DND-41 (cell line): ENCODE measurements at regions not wholly inside any gene's neighbourhood (a gene's known extent, or its start where the extent isn't known, plus 50 kb on each side); places are given as distances from the start of the nearest gene placed in this dataset.

Source experiments
- ATAC-seq: fragments of 200-7000 bp; cut with Tn5 transposase; 3 replicates; pipeline ENCODE4 v1.9.1; 2021; ENCODE audit warnings: low read depth; ENCODE audit not compliant: insufficient read depth
- DNase-seq: peaks from one replicate; pipeline ENCODE4 v3.0.0-alpha.2; 2020
- H2AFZ ChIP-seq: 2 replicates; pipeline ENCODE4 v1.6.0; 2012; ENCODE audit warnings: low read depth, low read length
- H3K27ac ChIP-seq: 2 replicates; pipeline ENCODE4 v1.5.1; 2012; ENCODE audit warnings: low read length, inconsistent platforms
- H3K27me3 ChIP-seq: fragments of 200-600 bp; sonication (generic); 2 replicates; pipeline ENCODE4 v1.6.0; 2012; ENCODE audit warnings: low read length, mild to moderate bottlenecking, inconsistent platforms; ENCODE audit not compliant: insufficient read depth, poor library complexity
- H3K36me3 ChIP-seq: 2 replicates; pipeline ENCODE4 v1.5.1; 2012; ENCODE audit warnings: low read length, inconsistent platforms; ENCODE audit not compliant: insufficient read depth
- H3K4me1 ChIP-seq: 2 replicates; pipeline ENCODE4 v1.5.1; 2012; ENCODE audit warnings: mild to moderate bottlenecking, low read length; ENCODE audit not compliant: insufficient read depth
- H3K4me2 ChIP-seq: 2 replicates; pipeline ENCODE4 v1.6.0; 2012; ENCODE audit warnings: mild to moderate bottlenecking, moderate library complexity, low read length, inconsistent platforms; ENCODE audit not compliant: insufficient read depth
- H3K4me3 ChIP-seq, 2 experiments: fragments of 200-600 bp in 1 of 2; shearing (Covaris generic) in 1 of 2; 2 replicates each; pipeline ENCODE4 v1.5.1; 2012 to 2016; ENCODE audit warnings: inconsistent platforms in 2 of 2, low read length in 2 of 2, mild to moderate bottlenecking in 2 of 2, low read depth in 1 of 2, moderate library complexity in 1 of 2
- H3K79me2 ChIP-seq: 2 replicates; pipeline ENCODE4 v1.6.0; 2012; ENCODE audit warnings: low read length, inconsistent platforms; ENCODE audit not compliant: insufficient read depth
- H3K9ac ChIP-seq: 2 replicates; pipeline ENCODE4 v1.6.0; 2012; ENCODE audit warnings: low read depth, mild to moderate bottlenecking, inconsistent platforms, low read length, moderate library complexity
- H3K9me3 ChIP-seq: 2 replicates; pipeline ENCODE4 v1.5.1; 2012; ENCODE audit warnings: low read length, moderate library complexity, mild to moderate bottlenecking, inconsistent platforms; ENCODE audit not compliant: insufficient read depth, severe bottlenecking
- H4K20me1 ChIP-seq: 2 replicates; pipeline ENCODE4 v1.6.0; 2012; ENCODE audit warnings: low read length; ENCODE audit not compliant: insufficient read depth
- EZH2 ChIP-seq: IDR thresholded peaks from 3 replicates; pipeline ENCODE4 v1.6.1; 2012; ENCODE audit warnings: borderline replicate concordance, low read depth, mild to moderate bottlenecking, moderate library complexity, low read length, inconsistent platforms; ENCODE audit not compliant: severe bottlenecking
- TF ChIP-seq, protein P1 (sequence below): IDR thresholded peaks from 2 replicates; pipeline ENCODE4 v1.5.1; 2012; ENCODE audit warnings: borderline replicate concordance, low read length, moderate library complexity, mild to moderate bottlenecking; ENCODE audit not compliant: poor library complexity, severe bottlenecking; ENCODE audit errors: extremely low read depth

DNA sequence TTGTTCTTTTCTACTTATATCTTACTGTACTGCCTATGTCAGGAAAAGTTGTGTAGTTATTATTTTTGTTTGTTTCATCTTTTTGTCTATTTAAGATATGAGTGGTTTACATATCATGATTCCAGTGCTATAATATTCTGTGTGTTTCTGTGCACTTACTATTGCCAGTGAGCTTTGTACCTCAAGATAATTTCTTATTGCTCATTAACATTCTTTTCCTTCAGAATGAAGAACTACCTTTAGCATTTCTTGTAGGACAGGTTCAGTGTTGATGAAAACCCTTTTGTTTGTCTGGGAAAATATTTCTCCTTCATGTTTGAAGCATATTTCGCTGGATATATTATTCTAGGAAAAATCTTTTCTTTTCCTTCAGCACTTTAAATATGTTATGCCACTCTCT, 452.7 kb upstream of the FAT3 start:
- H2AFZ ChIP-seq = no peak overlapping the region
- no peaks in the 10 kb centered on the region for H3K9me3 ChIP-seq
- H3K36me3 ChIP-seq = no peaks in the 10 kb centered on the region
- TF ChIP-seq EZH2 = no peak
- TF ChIP-seq, protein P1, sequence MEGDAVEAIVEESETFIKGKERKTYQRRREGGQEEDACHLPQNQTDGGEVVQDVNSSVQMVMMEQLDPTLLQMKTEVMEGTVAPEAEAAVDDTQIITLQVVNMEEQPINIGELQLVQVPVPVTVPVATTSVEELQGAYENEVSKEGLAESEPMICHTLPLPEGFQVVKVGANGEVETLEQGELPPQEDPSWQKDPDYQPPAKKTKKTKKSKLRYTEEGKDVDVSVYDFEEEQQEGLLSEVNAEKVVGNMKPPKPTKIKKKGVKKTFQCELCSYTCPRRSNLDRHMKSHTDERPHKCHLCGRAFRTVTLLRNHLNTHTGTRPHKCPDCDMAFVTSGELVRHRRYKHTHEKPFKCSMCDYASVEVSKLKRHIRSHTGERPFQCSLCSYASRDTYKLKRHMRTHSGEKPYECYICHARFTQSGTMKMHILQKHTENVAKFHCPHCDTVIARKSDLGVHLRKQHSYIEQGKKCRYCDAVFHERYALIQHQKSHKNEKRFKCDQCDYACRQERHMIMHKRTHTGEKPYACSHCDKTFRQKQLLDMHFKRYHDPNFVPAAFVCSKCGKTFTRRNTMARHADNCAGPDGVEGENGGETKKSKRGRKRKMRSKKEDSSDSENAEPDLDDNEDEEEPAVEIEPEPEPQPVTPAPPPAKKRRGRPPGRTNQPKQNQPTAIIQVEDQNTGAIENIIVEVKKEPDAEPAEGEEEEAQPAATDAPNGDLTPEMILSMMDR = no peak
- no peaks in the 10 kb centered on the region for H3K27me3 ChIP-seq
- H3K79me2 ChIP-seq = no peaks in the 10 kb centered on the region
- ATAC-seq (no peak), DNase-seq (no peak)
- no peaks in the 10 kb centered on the region for H3K4me1 ChIP-seq
- no peak overlapping the region for H3K27ac ChIP-seq
- no peak overlapping the region for H3K9ac ChIP-seq
- H3K4me3 ChIP-seq = no peak overlapping the region
- no peaks in the 10 kb centered on the region for H4K20me1 ChIP-seq
- H3K4me2 ChIP-seq = no peak overlapping the region

DNA sequence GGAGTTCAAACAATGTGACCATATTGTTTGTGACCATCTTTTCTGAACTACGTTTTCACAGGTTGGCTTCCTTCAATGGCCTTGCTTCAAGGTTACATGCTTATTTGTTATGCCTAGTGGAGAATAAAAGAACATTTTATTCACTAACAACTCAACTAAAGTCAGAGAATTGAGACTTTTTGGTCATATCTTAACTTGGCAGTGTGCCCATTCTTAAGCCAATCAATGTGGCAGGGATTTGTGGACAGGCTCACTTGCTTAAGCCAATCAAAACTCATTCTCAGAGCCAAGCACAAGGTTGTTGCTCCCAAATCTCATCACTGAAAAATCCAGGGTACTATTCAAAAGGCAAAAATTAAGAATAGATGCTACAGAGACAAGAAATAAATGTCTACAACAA, 455.8 kb upstream of the FAT3 start:
- ATAC-seq = no peak
- no peaks in the 10 kb centered on the region for H3K9me3 ChIP-seq

DNA sequence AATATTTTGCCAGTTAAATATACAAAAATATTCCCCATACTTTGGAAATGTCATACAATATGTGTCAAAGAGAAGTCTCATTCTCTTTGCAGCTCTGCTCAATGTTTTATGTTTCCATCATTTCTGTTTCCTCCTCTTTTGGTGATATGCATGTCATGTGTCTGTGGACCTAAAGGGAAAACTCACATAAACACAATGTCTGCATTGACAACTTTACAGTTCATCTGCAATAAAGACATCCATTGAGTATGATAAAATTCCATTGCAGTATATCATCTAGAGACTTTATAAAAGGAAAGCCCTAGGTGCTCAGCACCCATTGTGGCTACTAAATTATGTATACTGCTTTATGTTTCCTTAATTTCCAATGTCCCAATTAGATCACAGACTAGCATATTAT, 461.3 kb upstream of the FAT3 start:
- H3K36me3 ChIP-seq = no peaks in the 10 kb centered on the region
- no peaks in the 10 kb centered on the region for H3K27me3 ChIP-seq
- ATAC-seq (no peak), DNase-seq (no peak)
- H3K27ac ChIP-seq = no peak overlapping the region
- TF ChIP-seq EZH2 = no peak
- TF ChIP-seq, protein P1 = no peak
- H3K4me3 ChIP-seq = no peak overlapping the region
- H2AFZ ChIP-seq = no peak overlapping the region
- H3K9me3 ChIP-seq = no peaks in the 10 kb centered on the region
- H3K79me2 ChIP-seq = no peaks in the 10 kb centered on the region
- H4K20me1 ChIP-seq = no peaks in the 10 kb centered on the region
- no peaks in the 10 kb centered on the region for H3K4me1 ChIP-seq
- H3K4me2 ChIP-seq = no peak overlapping the region
- H3K9ac ChIP-seq = no peak overlapping the region

More for the DNA sequence above, 455.8 kb upstream of the FAT3 start:
- no peak overlapping the region for H2AFZ ChIP-seq
- DNase-seq = no peak
- H3K79me2 ChIP-seq = no peaks in the 10 kb centered on the region
- no peaks in the 10 kb centered on the region for H4K20me1 ChIP-seq
- H3K27me3 ChIP-seq = no peaks in the 10 kb centered on the region
- H3K4me1 ChIP-seq = no peaks in the 10 kb centered on the region
- H3K27ac ChIP-seq = no peak overlapping the region
- no peak overlapping the region for H3K4me2 ChIP-seq
- no peak overlapping the region for H3K9ac ChIP-seq
- no peak for TF ChIP-seq EZH2
- TF ChIP-seq, protein P1 = no peak
- H3K4me3 ChIP-seq = no peak overlapping the region
- no peaks in the 10 kb centered on the region for H3K36me3 ChIP-seq

DNA sequence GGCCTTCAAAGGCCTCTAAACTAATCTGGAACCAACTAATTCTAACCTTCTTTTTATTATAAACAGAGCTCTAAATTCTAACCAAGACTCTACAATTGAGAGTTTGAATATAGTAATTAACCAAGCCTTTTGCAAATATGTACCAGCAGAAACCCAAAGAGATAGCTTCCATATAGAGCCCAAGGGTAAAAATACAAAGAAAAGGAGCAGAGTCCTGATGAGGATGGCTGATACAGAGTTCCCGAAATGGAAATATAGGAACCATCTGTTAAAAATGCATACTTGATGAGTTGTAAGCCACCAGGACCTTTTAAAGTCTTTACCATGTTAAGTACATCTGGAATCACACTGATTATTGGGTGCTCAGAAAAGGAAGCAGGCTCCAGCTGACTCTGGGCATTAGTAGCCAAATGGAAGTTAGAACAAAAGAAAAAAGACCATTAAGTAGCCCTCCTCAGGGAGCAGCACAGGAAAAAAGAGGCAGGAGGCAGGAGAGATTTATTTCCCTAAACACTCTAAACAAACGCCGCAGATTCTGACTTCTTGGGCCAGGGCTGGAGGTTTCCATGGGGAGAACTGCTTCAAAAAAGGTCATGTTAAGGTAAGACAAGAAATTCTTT, 463.1 kb upstream of the FAT3 start:
- H3K36me3 ChIP-seq = no peaks in the 10 kb centered on the region
- H3K4me1 ChIP-seq = peaks cover 7% of the 10 kb centered on the region
- no peak for DNase-seq
- no peak overlapping the region for H3K4me3 ChIP-seq
- H3K9me3 ChIP-seq = no peaks in the 10 kb centered on the region
- H4K20me1 ChIP-seq = no peaks in the 10 kb centered on the region
- H3K27ac ChIP-seq = no peak overlapping the region
- H3K79me2 ChIP-seq = no peaks in the 10 kb centered on the region
- no peak for ATAC-seq
- H3K4me2 ChIP-seq = no peak overlapping the region
- TF ChIP-seq, protein P1 = no peak
- TF ChIP-seq EZH2 = no peak
- H2AFZ ChIP-seq = no peak overlapping the region
- H3K27me3 ChIP-seq = no peaks in the 10 kb centered on the region
- no peak overlapping the region for H3K9ac ChIP-seq
